ENCODE measurements at regions not wholly inside any gene's neighbourhood (a gene's known extent, or its start where the extent isn't known, plus 50 kb on each side); places are given as distances from the start of the nearest gene placed in this dataset.

- Histone ChIP-seq H3K36me3 (no peaks in the 10 kb centered on the region), H3K27ac (peak overlapping the region in 1 of 4 donors; percentile 28), H3K9me3 (no peaks in the 10 kb centered on the region), H3K4me3 (no peak overlapping the region), H3K27me3 (no peaks in the 10 kb centered on the region), H3K4me1 (no peaks in the 10 kb centered on the region)
- intact Hi-C loops (cut with DNase I): no loop called here
- DNase-seq (no peak), FAIRE-seq (no peak), ATAC-seq (peak in 3 of 4 donors; percentile 43 to 61 (median 45))
- 51 to 54% methylated on average over 5 of the region's 5 CpGs for WGBS, 2 donors
- no peak for TF ChIP-seq CTCF (IDR thresholded peaks at IDR 0.05)
Observed at GRCh38 chr2:150619607-150620330, 132.3 kb upstream of the RND3 start.

GRCh38 chr2:150618245-150618895, 130.9 kb upstream of the RND3 start:
- H3K27ac ChIP-seq: no peak overlapping the region
- 59 to 66% methylated on average over 7 of the region's 7 CpGs for WGBS, 2 donors
- H3K4me1 ChIP-seq: no peaks in the 10 kb centered on the region
- FAIRE-seq (no peak), ATAC-seq (peak in 1 of 4 donors; percentile 11), DNase-seq (no peak)
- no peak for TF ChIP-seq CTCF (IDR thresholded peaks at IDR 0.05)
- H3K36me3 ChIP-seq: no peaks in the 10 kb centered on the region
- H3K4me3 ChIP-seq: no peak overlapping the region
- intact Hi-C loops (cut with DNase I): no loop called here
- H3K27me3 ChIP-seq: no peaks in the 10 kb centered on the region
- H3K9me3 ChIP-seq: no peaks in the 10 kb centered on the region

- DNase-seq (no peak), ATAC-seq (no peak), FAIRE-seq (no peak)
- Histone ChIP-seq H3K4me1 (no peaks in the 10 kb centered on the region), H3K9me3 (no peaks in the 10 kb centered on the region), H3K27ac (no peak overlapping the region), H3K36me3 (no peaks in the 10 kb centered on the region), H3K4me3 (no peak overlapping the region), H3K27me3 (no peaks in the 10 kb centered on the region)
- intact Hi-C loops (cut with DNase I): no loop called here
- no peak for TF ChIP-seq CTCF (IDR thresholded peaks at IDR 0.05)
- WGBS, 2 donors: 63 to 73% methylated on average over 6 of the region's 6 CpGs
Observed at GRCh38 chr2:150617351-150617978, 130.0 kb upstream of the RND3 start.

GRCh38 chr2:150612957-150613710, 125.7 kb upstream of the RND3 start:
- no peak for TF ChIP-seq CTCF (IDR thresholded peaks at IDR 0.05)
- Histone ChIP-seq H3K9me3 (no peaks in the 10 kb centered on the region), H3K4me1 (no peaks in the 10 kb centered on the region), H3K27me3 (no peaks in the 10 kb centered on the region), H3K36me3 (no peaks in the 10 kb centered on the region), H3K4me3 (no peak overlapping the region), H3K27ac (no peak overlapping the region)
- DNase-seq (no peak), FAIRE-seq (no peak), ATAC-seq (no peak)
- WGBS, 2 donors: 64 to 68% methylated on average over 7 of the region's 7 CpGs
- intact Hi-C loops (cut with DNase I): no loop called here
